Cardiac septum (tissue), 1 donor: ENCODE measurements at regions not wholly inside any gene's neighbourhood (a gene's known extent, or its start where the extent isn't known, plus 50 kb on each side); places are given as distances from the start of the nearest gene placed in this dataset.

Experiments
- DNase-seq: peaks from one replicate; pipeline ENCODE4 v3.0.0-alpha.2; 2020; ENCODE audit warnings: low spot score
- intact Hi-C: fragments of 100-400 bp; cut with DNase I; formaldehyde crosslinking; loops from one replicate; pipeline ENCODE4 v1.14.0; 2022
- donor health status: DM: no; HTN: no; CAD: no.

GRCh38 chr4:176383273-176384077 lies 63.7 kb downstream of the SPCS3 start:
- DNase-seq: no peak
- intact Hi-C loops: loop anchor here (1.0 to 5.0 kb wide), 3 partner anchors 109 to 409 kb away; partner anchors contain the start of gene VEGFC

- intact Hi-C loops: no loop called here
- no peak for DNase-seq
These were observed 65.8 kb downstream of the SPCS3 start for GRCh38 chr4:176385601-176386000.

GRCh38 chr4:176387571-176387970 lies 67.8 kb downstream of the SPCS3 start:
- intact Hi-C loops: no loop called here
- no peak for DNase-seq

- intact Hi-C loops: no loop called here
- DNase-seq: no peak
These were observed 73.7 kb downstream of the SPCS3 start for GRCh38 chr4:176393306-176394013.

- intact Hi-C loops: no loop called here
- DNase-seq: no peak
These were observed 81.2 kb downstream of the SPCS3 start for GRCh38 chr4:176400816-176401461.

- intact Hi-C loops: no loop called here
- DNase-seq: no peak
These were observed 84.9 kb downstream of the SPCS3 start for GRCh38 chr4:176404621-176405020.

- intact Hi-C loops: no loop called here
- no peak for DNase-seq
These were observed 86.5 kb downstream of the SPCS3 start for GRCh38 chr4:176406297-176406696.

- intact Hi-C loops: no loop called here
- no peak for DNase-seq
These were observed 87.0 kb downstream of the SPCS3 start for GRCh38 chr4:176406736-176407135.

GRCh38 chr4:176409627-176410026 lies 89.9 kb downstream of the SPCS3 start:
- intact Hi-C loops: no loop called here
- no peak for DNase-seq

GRCh38 chr4:176413171-176413570 lies 93.4 kb downstream of the SPCS3 start:
- no peak for DNase-seq
- intact Hi-C loops: no loop called here

GRCh38 chr4:176422001-176422400 lies 102.2 kb downstream of the SPCS3 start:
- intact Hi-C loops: no loop called here
- DNase-seq: no peak

- intact Hi-C loops: no loop called here
- no peak for DNase-seq
These were observed 102.7 kb downstream of the SPCS3 start for GRCh38 chr4:176422511-176422910.

- intact Hi-C loops: no loop called here
- DNase-seq: no peak
These were observed 105.3 kb downstream of the SPCS3 start for GRCh38 chr4:176425035-176425434.

GRCh38 chr4:176432811-176433540 lies 113.2 kb downstream of the SPCS3 start:
- DNase-seq: no peak
- intact Hi-C loops: no loop called here

- intact Hi-C loops: no loop called here
These were observed 114.2 kb downstream of the SPCS3 start for GRCh38 chr4:176433983-176434382.

GRCh38 chr4:176435901-176436292 lies 116.1 kb downstream of the SPCS3 start:
- intact Hi-C loops: no loop called here

More at GRCh38 chr4:176433983-176434382, 114.2 kb downstream of the SPCS3 start:
- no peak for DNase-seq

GRCh38 chr4:176436293-176436973 lies 116.7 kb downstream of the SPCS3 start:
- no peak for DNase-seq
- intact Hi-C loops: no loop called here

More at GRCh38 chr4:176435901-176436292, 116.1 kb downstream of the SPCS3 start:
- DNase-seq: no peak

- DNase-seq: no peak
- intact Hi-C loops: no loop called here
These were observed 118.0 kb downstream of the SPCS3 start for GRCh38 chr4:176437756-176438155.

- DNase-seq: no peak
- intact Hi-C loops: no loop called here
These were observed 118.6 kb downstream of the SPCS3 start for GRCh38 chr4:176438401-176438800.
